Activated CD4-positive, alpha-beta memory T cell treated with anti-CD3 and anti-CD28 coated beads for 36 hours (primary cell): ENCODE measurements at regions not wholly inside any gene's neighbourhood (a gene's known extent, or its start where the extent isn't known, plus 50 kb on each side); places are given as distances from the start of the nearest gene placed in this dataset.

Experiments used
- CTCF ChIA-PET: fragments of 350-600 bp; sonication (Branson Sonifier 250); formaldehyde crosslinking; loops from one replicate; lab custom pipeline; 2021; ENCODE audit warnings: antibody characterized with exemption, inconsistent platforms; lab: Charles Lee
- POLR2A ChIA-PET: fragments of 350-600 bp; sonication (Branson Sonifier 250); formaldehyde crosslinking; loops from one replicate; lab custom pipeline; 2021; ENCODE audit warnings: antibody characterized with exemption; lab: Charles Lee
- DNase-seq: peaks from one replicate; pipeline ENCODE4 v3.0.0-alpha.2; 2020
- H3K27ac Mint-ChIP-seq: one replicate; pipeline ENCODE4 v1.8.0; 2021; ENCODE audit warnings: mixed read lengths
- H3K27me3 Mint-ChIP-seq: one replicate; pipeline ENCODE4 v1.8.0; 2021; ENCODE audit warnings: mixed read lengths
- H3K36me3 Mint-ChIP-seq: one replicate; pipeline ENCODE4 v1.8.0; 2021; ENCODE audit warnings: mixed read lengths
- H3K4me1 Mint-ChIP-seq: one replicate; pipeline ENCODE4 v1.8.0; 2021; ENCODE audit warnings: low read depth, mixed read lengths
- H3K4me3 Mint-ChIP-seq: one replicate; pipeline ENCODE4 v1.8.0; 2021; ENCODE audit warnings: mild to moderate bottlenecking, mixed read lengths
- H3K9me3 Mint-ChIP-seq: one replicate; pipeline ENCODE4 v1.8.0; 2021; ENCODE audit warnings: mixed read lengths
- intact Hi-C: fragments of 100-400 bp; cut with micrococcal nuclease; formaldehyde crosslinking; loops from one replicate; pipeline ENCODE4 v1.15.1; 2023

GRCh38 chr1:87179076-87179810 is 149.4 kb upstream of the LMO4 start:
- H3K4me1 Mint-ChIP-seq, result no peaks in the 10 kb centered on the region
- ChIA-PET POLR2A (no interaction called here), CTCF (interaction anchor here (0.6 kb wide), 1 partner anchor 866 kb away, joined by 5 read pairs; no protein-coding TSS in a partner anchor)
- no peak overlapping the region for H3K4me3 Mint-ChIP-seq
- no peak for DNase-seq
- H3K36me3 Mint-ChIP-seq, result no peaks in the 10 kb centered on the region
- H3K9me3 Mint-ChIP-seq, result no peaks in the 10 kb centered on the region
- H3K27me3 Mint-ChIP-seq, result peaks cover 17% of the 10 kb centered on the region
- no peak overlapping the region for H3K27ac Mint-ChIP-seq
- intact Hi-C loops, result no loop called here

- ChIA-PET POLR2A (no interaction called here), CTCF (interaction anchor here (0.6 kb wide), 1 partner anchor 865 kb away, joined by 5 read pairs; no protein-coding TSS in a partner anchor)
- Mint-ChIP-seq H3K4me1 (no peaks in the 10 kb centered on the region), H3K4me3 (no peak overlapping the region), H3K9me3 (no peaks in the 10 kb centered on the region), H3K27ac (no peak overlapping the region), H3K27me3 (peaks cover 17% of the 10 kb centered on the region), H3K36me3 (no peaks in the 10 kb centered on the region)
- intact Hi-C loops, result no loop called here
- no peak for DNase-seq
Measured at GRCh38 chr1:87179851-87180519, 148.7 kb upstream of the LMO4 start.

- Mint-ChIP-seq H3K27me3 (peaks cover 15% of the 10 kb centered on the region), H3K36me3 (no peaks in the 10 kb centered on the region), H3K27ac (no peak overlapping the region), H3K4me1 (no peaks in the 10 kb centered on the region), H3K4me3 (no peak overlapping the region), H3K9me3 (no peaks in the 10 kb centered on the region)
- CTCF ChIA-PET, result no interaction called here
- DNase-seq, result no peak
- intact Hi-C loops, result no loop called here
- POLR2A ChIA-PET, result no interaction called here
Measured at GRCh38 chr1:87180682-87181081, 148.0 kb upstream of the LMO4 start.

- CTCF ChIA-PET, result no interaction called here
- Mint-ChIP-seq H3K9me3 (no peaks in the 10 kb centered on the region), H3K4me3 (no peak overlapping the region), H3K27me3 (peaks cover 16% of the 10 kb centered on the region), H3K27ac (no peak overlapping the region), H3K36me3 (no peaks in the 10 kb centered on the region), H3K4me1 (no peaks in the 10 kb centered on the region)
- intact Hi-C loops, result no loop called here
- POLR2A ChIA-PET, result no interaction called here
- DNase-seq, result no peak
Measured at GRCh38 chr1:87182611-87183010, 146.1 kb upstream of the LMO4 start.

- ChIA-PET POLR2A (no interaction called here), CTCF (no interaction called here)
- peaks cover 13% of the 10 kb centered on the region for H3K27me3 Mint-ChIP-seq
Measured at GRCh38 chr1:87185077-87185476, 143.6 kb upstream of the LMO4 start.

GRCh38 chr1:87186346-87186745 is 142.3 kb upstream of the LMO4 start:
- Mint-ChIP-seq H3K9me3 (no peaks in the 10 kb centered on the region), H3K36me3 (no peaks in the 10 kb centered on the region), H3K27me3 (peaks cover 15% of the 10 kb centered on the region), H3K4me1 (no peaks in the 10 kb centered on the region), H3K4me3 (no peak overlapping the region), H3K27ac (no peak overlapping the region)
- CTCF ChIA-PET, result no interaction called here
- intact Hi-C loops, result no loop called here
- no peak for DNase-seq
- POLR2A ChIA-PET, result no interaction called here

More at GRCh38 chr1:87185077-87185476, 143.6 kb upstream of the LMO4 start:
- intact Hi-C loops, result no loop called here
- Mint-ChIP-seq H3K9me3 (no peaks in the 10 kb centered on the region), H3K4me1 (no peaks in the 10 kb centered on the region), H3K27ac (no peak overlapping the region), H3K4me3 (no peak overlapping the region), H3K36me3 (no peaks in the 10 kb centered on the region)
- no peak for DNase-seq

- Mint-ChIP-seq H3K9me3 (no peaks in the 10 kb centered on the region), H3K27me3 (peaks cover 16% of the 10 kb centered on the region), H3K36me3 (no peaks in the 10 kb centered on the region), H3K4me3 (no peak overlapping the region), H3K27ac (no peak overlapping the region), H3K4me1 (no peaks in the 10 kb centered on the region)
- CTCF ChIA-PET, result no interaction called here
- POLR2A ChIA-PET, result no interaction called here
- intact Hi-C loops, result no loop called here
- DNase-seq, result no peak
Measured at GRCh38 chr1:87188640-87189039, 140.0 kb upstream of the LMO4 start.

- Mint-ChIP-seq H3K27ac (no peak overlapping the region), H3K36me3 (no peaks in the 10 kb centered on the region), H3K9me3 (peaks cover 6% of the 10 kb centered on the region), H3K4me3 (no peak overlapping the region), H3K27me3 (peaks cover 11% of the 10 kb centered on the region), H3K4me1 (no peaks in the 10 kb centered on the region)
- ChIA-PET CTCF (no interaction called here), POLR2A (no interaction called here)
- intact Hi-C loops, result no loop called here
- DNase-seq, result no peak
Measured at GRCh38 chr1:87190402-87190801, 138.3 kb upstream of the LMO4 start.

GRCh38 chr1:87191646-87192045 is 137.0 kb upstream of the LMO4 start:
- H3K27me3 Mint-ChIP-seq, result peaks cover 11% of the 10 kb centered on the region
- intact Hi-C loops, result no loop called here
- CTCF ChIA-PET, result no interaction called here
- no peaks in the 10 kb centered on the region for H3K36me3 Mint-ChIP-seq
- POLR2A ChIA-PET, result no interaction called here
- no peaks in the 10 kb centered on the region for H3K4me1 Mint-ChIP-seq
- DNase-seq, result no peak
- H3K9me3 Mint-ChIP-seq, result peaks cover 6% of the 10 kb centered on the region
- no peak overlapping the region for H3K4me3 Mint-ChIP-seq
- H3K27ac Mint-ChIP-seq, result no peak overlapping the region

- H3K4me1 Mint-ChIP-seq, result no peaks in the 10 kb centered on the region
- no peak overlapping the region for H3K4me3 Mint-ChIP-seq
- ChIA-PET POLR2A (no interaction called here), CTCF (no interaction called here)
- DNase-seq, result no peak
- H3K27ac Mint-ChIP-seq, result no peak overlapping the region
- intact Hi-C loops, result no loop called here
- H3K27me3 Mint-ChIP-seq, result peaks cover 15% of the 10 kb centered on the region
- H3K36me3 Mint-ChIP-seq, result no peaks in the 10 kb centered on the region
- H3K9me3 Mint-ChIP-seq, result peaks cover 6% of the 10 kb centered on the region
Measured at GRCh38 chr1:87194271-87194774, 134.4 kb upstream of the LMO4 start.

- ChIA-PET CTCF (no interaction called here), POLR2A (no interaction called here)
- Mint-ChIP-seq H3K36me3 (no peaks in the 10 kb centered on the region), H3K9me3 (peaks cover 6% of the 10 kb centered on the region), H3K27me3 (peaks cover 18% of the 10 kb centered on the region), H3K27ac (no peak overlapping the region), H3K4me3 (no peak overlapping the region), H3K4me1 (no peaks in the 10 kb centered on the region)
- intact Hi-C loops, result no loop called here
- DNase-seq, result no peak
Measured at GRCh38 chr1:87194856-87195255, 133.8 kb upstream of the LMO4 start.

- ChIA-PET CTCF (no interaction called here), POLR2A (no interaction called here)
- Mint-ChIP-seq H3K27me3 (peaks cover 26% of the 10 kb centered on the region), H3K4me1 (no peaks in the 10 kb centered on the region), H3K9me3 (peaks cover 6% of the 10 kb centered on the region), H3K36me3 (no peaks in the 10 kb centered on the region), H3K27ac (no peak overlapping the region), H3K4me3 (no peak overlapping the region)
- intact Hi-C loops, result no loop called here
- no peak for DNase-seq
Measured at GRCh38 chr1:87196110-87196827, 132.4 kb upstream of the LMO4 start.
